ENCODE measurements at regions not wholly inside any gene's neighbourhood (a gene's known extent, or its start where the extent isn't known, plus 50 kb on each side); places are given as distances from the start of the nearest gene placed in this dataset.

GRCh38 chr1:22285549-22286396 lies 142.9 kb upstream of the WNT4 start:
- Histone ChIP-seq H3K4me1 (ENCODE audit: control insufficient read depth, insufficient read depth, low read length) (no peaks in the 10 kb centered on the region), H3K27ac (ENCODE audit: insufficient read depth, low read depth, low read length, poor library complexity, severe bottlenecking) (no peak overlapping the region)
- WGBS, 2 experiments: 95% methylated on average over 37 of the region's 37 CpGs

DNA sequence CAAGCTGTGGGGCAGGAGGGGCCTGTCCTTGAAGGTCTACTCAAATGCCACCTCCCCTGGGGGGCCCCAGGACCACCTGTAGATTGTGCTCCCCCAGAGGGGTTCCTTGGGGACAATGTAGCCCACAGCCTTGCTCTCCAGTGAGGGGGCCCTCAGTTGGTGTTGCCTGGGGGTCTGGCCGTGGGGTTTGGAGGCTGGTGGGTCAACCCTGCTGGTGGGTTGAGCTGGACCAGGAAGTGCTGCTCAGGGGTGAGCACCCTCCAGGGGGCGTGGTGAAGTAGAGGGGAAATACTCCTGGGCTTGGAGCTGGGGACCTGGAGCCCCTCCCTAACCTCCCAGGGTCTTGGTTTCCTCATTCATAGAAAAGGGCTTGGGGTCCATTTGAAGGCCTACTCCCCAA lies 143.6 kb upstream of the WNT4 start:
- no peak overlapping the region for H3K27ac ChIP-seq (ENCODE audit: insufficient read depth, low read depth, low read length, poor library complexity, severe bottlenecking)
- H3K9me3 ChIP-seq (ENCODE audit: control insufficient read depth, low read length): no peaks in the 10 kb centered on the region
- WGBS, 2 experiments: 86 to 89% methylated on average over 2 of the region's 2 CpGs
- H3K27me3 ChIP-seq (ENCODE audit: control insufficient read depth, insufficient read depth, low read length, poor library complexity, severe bottlenecking): no peaks in the 10 kb centered on the region
- H3K4me3 ChIP-seq (ENCODE audit: insufficient read depth, low read depth, low read length): no peak overlapping the region
- H3K36me3 ChIP-seq (ENCODE audit: control insufficient read depth, insufficient read depth, low read length): no peaks in the 10 kb centered on the region
- H3K4me1 ChIP-seq (ENCODE audit: control insufficient read depth, insufficient read depth, low read length): no peaks in the 10 kb centered on the region

More at GRCh38 chr1:22285549-22286396, 142.9 kb upstream of the WNT4 start:
- H3K4me3 ChIP-seq (ENCODE audit: insufficient read depth, low read depth, low read length): no peak overlapping the region
- H3K36me3 ChIP-seq (ENCODE audit: control insufficient read depth, insufficient read depth, low read length): no peaks in the 10 kb centered on the region
- no peaks in the 10 kb centered on the region for H3K9me3 ChIP-seq (ENCODE audit: control insufficient read depth, low read length)
- H3K27me3 ChIP-seq (ENCODE audit: control insufficient read depth, insufficient read depth, low read length, poor library complexity, severe bottlenecking): no peaks in the 10 kb centered on the region

DNA sequence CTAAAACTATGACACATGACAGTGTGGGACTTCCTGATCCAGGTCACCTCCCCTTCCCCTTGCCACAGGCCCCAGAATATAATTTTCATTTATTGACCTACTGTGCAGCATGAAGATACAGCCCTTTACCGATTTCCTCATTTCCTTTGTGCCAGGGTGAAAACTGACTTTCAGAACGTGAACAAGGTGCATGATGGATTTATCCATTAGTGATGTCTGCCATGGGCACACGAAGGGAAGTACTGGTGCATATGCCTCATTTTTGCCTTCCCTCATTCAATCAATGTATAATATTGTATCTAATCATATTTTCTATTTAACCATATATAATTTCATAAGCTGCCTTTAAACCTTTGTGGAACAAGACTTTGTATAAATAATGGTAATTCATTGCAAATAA lies 144.4 kb upstream of the WNT4 start:
- no peaks in the 10 kb centered on the region for H3K9me3 ChIP-seq (ENCODE audit: control insufficient read depth, low read length)
- no peak overlapping the region for H3K4me3 ChIP-seq (ENCODE audit: insufficient read depth, low read depth, low read length)
- H3K36me3 ChIP-seq (ENCODE audit: control insufficient read depth, insufficient read depth, low read length): no peaks in the 10 kb centered on the region
- no peaks in the 10 kb centered on the region for H3K4me1 ChIP-seq (ENCODE audit: control insufficient read depth, insufficient read depth, low read length)
- WGBS, 2 experiments: 94% methylated on average over 3 of the region's 3 CpGs
- H3K27me3 ChIP-seq (ENCODE audit: control insufficient read depth, insufficient read depth, low read length, poor library complexity, severe bottlenecking): no peaks in the 10 kb centered on the region
- H3K27ac ChIP-seq (ENCODE audit: insufficient read depth, low read depth, low read length, poor library complexity, severe bottlenecking): no peak overlapping the region

GRCh38 chr1:22287946-22288520 lies 145.1 kb upstream of the WNT4 start:
- Histone ChIP-seq H3K27me3 (ENCODE audit: control insufficient read depth, insufficient read depth, low read length, poor library complexity, severe bottlenecking) (no peaks in the 10 kb centered on the region), H3K9me3 (ENCODE audit: control insufficient read depth, low read length) (no peaks in the 10 kb centered on the region), H3K36me3 (ENCODE audit: control insufficient read depth, insufficient read depth, low read length) (no peaks in the 10 kb centered on the region), H3K27ac (ENCODE audit: insufficient read depth, low read depth, low read length, poor library complexity, severe bottlenecking) (no peak overlapping the region), H3K4me3 (ENCODE audit: insufficient read depth, low read depth, low read length) (no peak overlapping the region), H3K4me1 (ENCODE audit: control insufficient read depth, insufficient read depth, low read length) (no peaks in the 10 kb centered on the region)
- WGBS, 2 experiments: 75 to 77% methylated on average over 15 of the region's 15 CpGs

DNA sequence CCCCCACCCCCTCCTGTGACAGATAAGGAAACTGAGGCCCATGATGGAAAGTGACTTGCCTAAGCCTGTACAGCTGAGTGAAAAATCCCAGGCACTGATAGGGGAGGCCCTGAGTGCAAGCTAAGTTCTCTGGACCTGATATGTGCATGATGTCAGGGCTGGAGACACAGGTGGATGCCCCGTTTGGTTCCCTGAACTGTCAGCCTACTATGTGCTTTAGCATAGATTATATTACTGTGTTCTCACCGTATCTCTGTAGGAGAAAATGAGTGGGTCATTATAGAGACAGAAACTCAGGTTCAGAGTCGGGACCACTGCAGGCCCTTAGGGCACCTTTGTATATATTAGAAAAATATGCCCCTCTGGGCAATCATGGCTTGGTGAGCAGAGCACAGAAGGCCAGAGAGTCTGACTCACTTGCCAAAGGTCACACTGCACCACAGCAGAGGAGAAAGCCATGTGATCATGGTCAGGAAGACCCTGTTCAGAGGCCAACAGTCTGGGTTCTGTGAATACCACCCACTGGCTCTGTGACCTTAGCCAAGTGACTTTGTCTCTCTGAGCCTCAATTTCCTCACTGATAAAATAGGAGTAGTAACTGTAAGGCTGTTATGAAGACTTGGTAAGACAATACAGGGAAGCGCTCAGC lies 145.8 kb upstream of the WNT4 start:
- no peak overlapping the region for H3K27ac ChIP-seq (ENCODE audit: insufficient read depth, low read depth, low read length, poor library complexity, severe bottlenecking)
- H3K27me3 ChIP-seq (ENCODE audit: control insufficient read depth, insufficient read depth, low read length, poor library complexity, severe bottlenecking): no peaks in the 10 kb centered on the region
- 92% methylated on average over 4 of the region's 4 CpGs for WGBS, 2 experiments
- H3K4me3 ChIP-seq (ENCODE audit: insufficient read depth, low read depth, low read length): no peak overlapping the region
- H3K4me1 ChIP-seq (ENCODE audit: control insufficient read depth, insufficient read depth, low read length): no peaks in the 10 kb centered on the region
- H3K36me3 ChIP-seq (ENCODE audit: control insufficient read depth, insufficient read depth, low read length): no peaks in the 10 kb centered on the region
- H3K9me3 ChIP-seq (ENCODE audit: control insufficient read depth, low read length): no peaks in the 10 kb centered on the region

DNA sequence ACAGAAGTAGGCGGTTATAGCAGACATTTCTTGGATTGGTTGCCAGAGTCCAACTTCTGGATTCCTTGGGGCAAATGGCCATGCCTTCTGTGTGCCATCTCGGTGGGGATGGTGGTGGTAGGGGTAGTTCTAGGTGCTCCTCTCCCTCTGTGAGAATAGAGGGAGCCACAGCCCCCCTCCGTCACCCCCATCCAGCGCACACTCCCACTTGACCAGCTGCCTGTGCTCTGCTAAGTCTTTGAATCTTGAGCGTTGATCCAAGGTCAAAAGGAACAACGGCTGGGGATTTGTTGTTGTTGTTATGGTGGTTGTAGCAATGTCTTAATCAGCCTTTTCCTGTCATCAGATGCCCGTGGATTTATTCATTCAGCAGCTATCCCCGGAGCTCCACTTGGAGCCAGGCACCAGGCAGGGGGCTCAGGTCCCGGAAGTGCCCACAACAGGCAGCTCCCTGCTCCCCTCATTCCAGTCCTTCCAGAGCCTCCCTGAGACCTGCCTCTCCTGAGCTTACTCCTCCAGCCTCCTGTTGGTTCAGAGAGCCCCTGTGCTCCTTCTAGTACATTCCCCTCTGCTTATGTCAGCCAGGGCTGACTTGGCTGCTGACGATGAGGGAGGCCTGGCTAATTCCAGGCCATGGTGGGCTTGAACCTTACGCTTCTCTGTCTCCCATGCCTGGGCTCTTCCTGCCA lies 146.6 kb upstream of the WNT4 start:
- Histone ChIP-seq H3K4me1 (ENCODE audit: control insufficient read depth, insufficient read depth, low read length) (no peaks in the 10 kb centered on the region), H3K27ac (ENCODE audit: insufficient read depth, low read depth, low read length, poor library complexity, severe bottlenecking) (no peak overlapping the region), H3K4me3 (ENCODE audit: insufficient read depth, low read depth, low read length) (no peak overlapping the region), H3K9me3 (ENCODE audit: control insufficient read depth, low read length) (no peaks in the 10 kb centered on the region), H3K27me3 (ENCODE audit: control insufficient read depth, insufficient read depth, low read length, poor library complexity, severe bottlenecking) (no peaks in the 10 kb centered on the region), H3K36me3 (ENCODE audit: control insufficient read depth, insufficient read depth, low read length) (no peaks in the 10 kb centered on the region)
- WGBS, 2 experiments: 88 to 90% methylated on average over 11 of the region's 11 CpGs

GRCh38 chr1:22290157-22290556 lies 147.3 kb upstream of the WNT4 start:
- H3K27ac ChIP-seq (ENCODE audit: insufficient read depth, low read depth, low read length, poor library complexity, severe bottlenecking): no peak overlapping the region
- WGBS, 2 experiments: 94 to 95% methylated on average over 8 of the region's 8 CpGs

DNA sequence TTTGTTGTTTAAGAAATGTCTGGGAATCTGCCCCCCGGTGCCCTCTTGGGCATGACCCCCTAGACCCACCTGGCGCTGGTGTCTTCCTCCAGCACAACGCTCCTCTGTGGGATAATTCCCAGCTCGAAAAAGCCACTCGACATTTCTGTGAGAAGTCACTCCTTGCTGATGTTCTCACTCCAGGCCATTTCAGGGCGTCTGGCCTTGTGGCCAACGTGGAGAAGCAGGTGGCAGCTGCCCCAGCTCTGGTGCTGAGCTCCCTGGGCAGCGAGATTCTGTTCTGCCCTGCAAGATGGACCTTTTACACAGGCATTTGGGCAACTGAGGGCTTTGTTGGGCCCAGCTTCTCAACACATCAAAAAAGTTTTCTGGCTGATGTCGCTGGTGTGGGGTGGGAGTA lies 147.7 kb upstream of the WNT4 start:
- 86% methylated on average over 8 to 9 of the region's 9 CpGs for WGBS, 2 experiments
- no peaks in the 10 kb centered on the region for H3K9me3 ChIP-seq (ENCODE audit: control insufficient read depth, low read length)
- H3K27ac ChIP-seq (ENCODE audit: insufficient read depth, low read depth, low read length, poor library complexity, severe bottlenecking): no peak overlapping the region

More at GRCh38 chr1:22290157-22290556, 147.3 kb upstream of the WNT4 start:
- Histone ChIP-seq H3K4me1 (ENCODE audit: control insufficient read depth, insufficient read depth, low read length) (no peaks in the 10 kb centered on the region), H3K4me3 (ENCODE audit: insufficient read depth, low read depth, low read length) (no peak overlapping the region), H3K27me3 (ENCODE audit: control insufficient read depth, insufficient read depth, low read length, poor library complexity, severe bottlenecking) (no peaks in the 10 kb centered on the region), H3K9me3 (ENCODE audit: control insufficient read depth, low read length) (no peaks in the 10 kb centered on the region), H3K36me3 (ENCODE audit: control insufficient read depth, insufficient read depth, low read length) (no peaks in the 10 kb centered on the region)

DNA sequence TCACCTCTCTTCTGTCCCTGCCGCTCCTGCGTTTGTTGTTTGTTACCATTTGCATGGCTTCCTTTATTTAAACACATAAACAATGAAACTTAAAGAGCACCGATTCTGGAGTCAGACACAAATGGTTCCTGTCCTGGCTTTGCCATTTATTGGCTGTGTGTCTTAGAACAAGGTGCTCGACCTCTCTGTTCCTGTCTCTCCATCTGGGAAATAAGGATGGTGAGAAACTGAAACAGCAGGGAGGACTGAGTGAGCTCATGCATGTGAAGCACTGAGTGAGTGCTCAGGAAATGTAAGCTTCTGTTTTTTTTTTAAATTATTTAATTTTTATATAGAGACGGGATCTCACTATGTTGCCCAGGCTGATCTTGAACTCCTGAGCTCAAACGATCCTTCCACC lies 148.2 kb upstream of the WNT4 start:
- H3K9me3 ChIP-seq (ENCODE audit: control insufficient read depth, low read length): no peaks in the 10 kb centered on the region
- H3K27me3 ChIP-seq (ENCODE audit: control insufficient read depth, insufficient read depth, low read length, poor library complexity, severe bottlenecking): no peaks in the 10 kb centered on the region
- H3K36me3 ChIP-seq (ENCODE audit: control insufficient read depth, insufficient read depth, low read length): no peaks in the 10 kb centered on the region
- H3K4me3 ChIP-seq (ENCODE audit: insufficient read depth, low read depth, low read length): no peak overlapping the region
- no peak overlapping the region for H3K27ac ChIP-seq (ENCODE audit: insufficient read depth, low read depth, low read length, poor library complexity, severe bottlenecking)
- no peaks in the 10 kb centered on the region for H3K4me1 ChIP-seq (ENCODE audit: control insufficient read depth, insufficient read depth, low read length)
- WGBS, 2 experiments: 85% methylated on average over 6 of the region's 6 CpGs

More for the DNA sequence above, 147.7 kb upstream of the WNT4 start:
- Histone ChIP-seq H3K4me3 (ENCODE audit: insufficient read depth, low read depth, low read length) (no peak overlapping the region), H3K36me3 (ENCODE audit: control insufficient read depth, insufficient read depth, low read length) (no peaks in the 10 kb centered on the region), H3K27me3 (ENCODE audit: control insufficient read depth, insufficient read depth, low read length, poor library complexity, severe bottlenecking) (no peaks in the 10 kb centered on the region), H3K4me1 (ENCODE audit: control insufficient read depth, insufficient read depth, low read length) (no peaks in the 10 kb centered on the region)

GRCh38 chr1:22291494-22291893 lies 148.6 kb upstream of the WNT4 start:
- Histone ChIP-seq H3K9me3 (ENCODE audit: control insufficient read depth, low read length) (no peaks in the 10 kb centered on the region), H3K4me1 (ENCODE audit: control insufficient read depth, insufficient read depth, low read length) (no peaks in the 10 kb centered on the region), H3K4me3 (ENCODE audit: insufficient read depth, low read depth, low read length) (no peak overlapping the region), H3K27ac (ENCODE audit: insufficient read depth, low read depth, low read length, poor library complexity, severe bottlenecking) (no peak overlapping the region), H3K27me3 (ENCODE audit: control insufficient read depth, insufficient read depth, low read length, poor library complexity, severe bottlenecking) (no peaks in the 10 kb centered on the region), H3K36me3 (ENCODE audit: control insufficient read depth, insufficient read depth, low read length) (no peaks in the 10 kb centered on the region)
